Chondrocyte (in vitro differentiated cells): ENCODE measurements at regions not wholly inside any gene's neighbourhood (a gene's known extent, or its start where the extent isn't known, plus 50 kb on each side); places are given as distances from the start of the nearest gene placed in this dataset.

Experiments
- DNase-seq: peaks from one replicate; pipeline ENCODE4 v3.0.0; 2021; ENCODE audit warnings: mixed read lengths, low spot score
- H3K27ac Mint-ChIP-seq: one replicate; pipeline ENCODE4 v1.8.0; 2021; ENCODE audit warnings: mild to moderate bottlenecking, moderate library complexity, mixed read lengths; ENCODE audit not compliant: unreplicated experiment
- H3K27me3 Mint-ChIP-seq: 2 replicates; pipeline ENCODE4 v1.8.0; 2021; ENCODE audit warnings: low read depth, mixed read lengths
- H3K36me3 Mint-ChIP-seq: 2 replicates; pipeline ENCODE4 v1.8.0; 2021; ENCODE audit warnings: low read depth, mixed read lengths
- H3K4me1 Mint-ChIP-seq: 2 replicates; pipeline ENCODE4 v1.8.0; 2021; ENCODE audit warnings: low read depth, mild to moderate bottlenecking, mixed read lengths
- H3K4me3 Mint-ChIP-seq: one replicate; pipeline ENCODE4 v1.8.0; 2021; ENCODE audit warnings: mild to moderate bottlenecking, moderate library complexity, mixed read lengths; ENCODE audit not compliant: unreplicated experiment
- H3K9me3 Mint-ChIP-seq: 2 replicates; pipeline ENCODE4 v1.8.0; 2021; ENCODE audit warnings: low read depth, mixed read lengths
- CTCF ChIP-seq: fragments of 200-600 bp; sonication (generic); IDR thresholded peaks from 2 replicates; pipeline ENCODE4 v1.5.0; 2021; ENCODE audit warnings: antibody characterized with exemption, mild to moderate bottlenecking, moderate library complexity

- H3K4me3 Mint-ChIP-seq, result no peak overlapping the region
- peaks cover 63% of the 10 kb centered on the region for H3K4me1 Mint-ChIP-seq
- H3K9me3 Mint-ChIP-seq, result no peaks in the 10 kb centered on the region
Measured at GRCh38 chr1:234915924-234916675, 212.5 kb downstream of the TOMM20 start.

GRCh38 chr1:234914606-234915290 lies 213.9 kb downstream of the TOMM20 start:
- H3K9me3 Mint-ChIP-seq, result no peaks in the 10 kb centered on the region
- no peak for TF ChIP-seq CTCF
- H3K4me1 Mint-ChIP-seq, result peaks cover 55% of the 10 kb centered on the region
- no peak overlapping the region for H3K4me3 Mint-ChIP-seq
- H3K27me3 Mint-ChIP-seq, result no peaks in the 10 kb centered on the region
- no peak for DNase-seq
- H3K36me3 Mint-ChIP-seq, result no peaks in the 10 kb centered on the region
- H3K27ac Mint-ChIP-seq, result no peak overlapping the region

More at GRCh38 chr1:234915924-234916675, 212.5 kb downstream of the TOMM20 start:
- no peak for DNase-seq
- no peak for TF ChIP-seq CTCF
- H3K27me3 Mint-ChIP-seq, result no peaks in the 10 kb centered on the region
- H3K27ac Mint-ChIP-seq, result peak overlapping the region; percentile 78
- H3K36me3 Mint-ChIP-seq, result no peaks in the 10 kb centered on the region

- Mint-ChIP-seq H3K4me3 (no peak overlapping the region), H3K27ac (no peak overlapping the region), H3K27me3 (no peaks in the 10 kb centered on the region), H3K9me3 (no peaks in the 10 kb centered on the region), H3K4me1 (peaks cover 46% of the 10 kb centered on the region), H3K36me3 (no peaks in the 10 kb centered on the region)
- no peak for TF ChIP-seq CTCF
- DNase-seq, result no peak
Measured at GRCh38 chr1:234913771-234914170, 214.9 kb downstream of the TOMM20 start.

- Mint-ChIP-seq H3K36me3 (no peaks in the 10 kb centered on the region), H3K4me1 (peaks cover 43% of the 10 kb centered on the region), H3K4me3 (no peak overlapping the region), H3K9me3 (no peaks in the 10 kb centered on the region), H3K27me3 (no peaks in the 10 kb centered on the region), H3K27ac (peak overlapping the region; percentile 54)
- DNase-seq, result no peak
- TF ChIP-seq CTCF, result peak; percentile 0
Measured at GRCh38 chr1:234913278-234913649, 215.4 kb downstream of the TOMM20 start.

- Mint-ChIP-seq H3K36me3 (no peaks in the 10 kb centered on the region), H3K4me1 (peaks cover 43% of the 10 kb centered on the region), H3K27me3 (no peaks in the 10 kb centered on the region), H3K9me3 (no peaks in the 10 kb centered on the region), H3K27ac (peak overlapping the region; percentile 54), H3K4me3 (no peak overlapping the region)
- peak; percentile 35 for TF ChIP-seq CTCF
- DNase-seq, result no peak
Measured at GRCh38 chr1:234912548-234913277, 215.9 kb downstream of the TOMM20 start.
